ENCODE measurements at regions not wholly inside any gene's neighbourhood (a gene's known extent, or its start where the extent isn't known, plus 50 kb on each side); places are given as distances from the start of the nearest gene placed in this dataset.

GRCh38 chr2:103025056-103025455 is 263.2 kb downstream of the TMEM182 start:
- DNase-seq (ENCODE audit: low read depth), result no peak

DNA sequence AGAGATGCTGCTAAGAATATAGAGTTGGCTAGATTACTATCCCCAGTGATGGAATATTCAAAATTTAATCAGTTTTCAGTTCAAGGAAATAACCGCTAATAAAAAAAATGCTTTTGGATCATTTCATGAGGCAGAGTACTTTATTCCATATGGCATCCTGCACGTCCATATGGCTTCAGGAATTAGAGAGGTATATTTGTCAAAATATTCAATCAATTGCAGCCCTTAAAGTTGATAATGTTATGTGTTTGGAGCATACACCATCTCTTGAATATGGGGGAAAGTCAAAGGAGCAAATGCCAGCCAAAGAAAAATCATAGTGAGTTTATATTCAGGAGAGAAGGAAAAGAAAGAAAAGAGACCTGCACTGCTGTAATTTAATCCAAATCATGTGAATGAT is 266.4 kb downstream of the TMEM182 start:
- no peak for DNase-seq (ENCODE audit: low read depth)
